ENCODE measurements at regions not wholly inside any gene's neighbourhood (a gene's known extent, or its start where the extent isn't known, plus 50 kb on each side); places are given as distances from the start of the nearest gene placed in this dataset.
A peak's percentile ranks its signal among the peaks of the same experiment; 100 is the strongest.

DNA sequence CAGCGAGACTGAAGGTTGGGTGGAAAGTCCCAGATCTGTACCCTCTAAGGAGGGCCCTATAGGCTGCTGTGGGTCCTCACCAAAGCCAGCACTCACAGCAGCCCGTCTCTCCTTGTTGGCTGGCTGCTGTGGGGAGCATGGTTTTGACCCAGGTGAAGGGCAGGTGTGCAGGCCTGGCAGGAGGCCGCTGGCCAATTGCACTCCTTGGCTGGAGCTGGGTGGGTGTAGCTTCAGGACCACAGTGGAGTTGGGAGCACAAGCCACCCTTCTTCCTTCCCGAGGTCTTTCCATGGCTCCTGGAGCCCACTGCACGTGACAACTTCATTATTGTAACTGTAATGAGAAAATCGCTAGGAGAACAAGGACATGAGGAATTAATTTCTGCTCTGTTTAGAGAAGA lies 287.7 kb upstream of the FOXQ1 start:
- peak overlapping the region in 5 of 21 experiments; percentile 18 to 46 (median 37) for H3K27ac ChIP-seq
- no peak overlapping the region for H3K4me3 ChIP-seq

DNA sequence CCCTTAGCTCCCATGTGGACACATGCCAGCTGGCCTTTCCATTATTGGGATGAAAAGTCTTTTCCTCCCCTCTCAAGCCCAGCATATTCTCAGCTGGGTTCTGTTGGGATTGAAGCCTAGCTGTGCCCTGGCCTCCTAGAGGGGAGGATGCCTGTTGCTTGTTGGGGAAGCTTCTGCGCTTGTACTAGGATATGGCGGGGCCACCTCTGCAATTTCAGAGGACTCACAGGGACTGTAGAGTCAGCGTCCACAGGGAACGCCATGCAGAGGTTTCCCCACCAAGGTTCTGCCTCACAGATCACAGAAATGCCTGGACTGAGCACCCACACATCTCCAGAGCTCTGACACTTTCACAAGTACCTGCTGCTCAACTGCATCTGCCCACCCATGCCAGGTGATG lies 288.7 kb upstream of the FOXQ1 start:
- Histone ChIP-seq H3K27ac (no peak overlapping the region), H3K4me3 (no peak overlapping the region)

DNA sequence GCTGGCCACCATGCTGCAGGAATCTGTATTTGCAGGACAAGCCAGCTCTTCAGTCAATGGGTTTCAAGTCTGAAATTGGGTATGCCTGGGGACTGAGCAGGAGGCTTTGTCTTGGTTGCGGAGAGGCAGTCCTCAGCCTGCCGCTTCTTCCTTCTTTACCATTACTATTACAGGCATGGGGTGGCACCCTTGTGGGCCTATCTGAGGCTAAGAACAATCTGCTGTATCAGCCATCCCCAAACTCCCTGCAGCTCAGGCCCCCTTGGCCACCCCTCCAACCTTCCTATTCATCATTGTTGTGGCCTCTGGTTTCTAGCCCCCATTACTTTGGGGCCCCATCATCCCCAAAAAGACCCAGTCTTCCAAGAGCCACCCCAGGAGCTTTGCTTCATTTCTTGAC lies 289.2 kb upstream of the FOXQ1 start:
- Histone ChIP-seq H3K27ac (no peak overlapping the region), H3K4me3 (no peak overlapping the region)

DNA sequence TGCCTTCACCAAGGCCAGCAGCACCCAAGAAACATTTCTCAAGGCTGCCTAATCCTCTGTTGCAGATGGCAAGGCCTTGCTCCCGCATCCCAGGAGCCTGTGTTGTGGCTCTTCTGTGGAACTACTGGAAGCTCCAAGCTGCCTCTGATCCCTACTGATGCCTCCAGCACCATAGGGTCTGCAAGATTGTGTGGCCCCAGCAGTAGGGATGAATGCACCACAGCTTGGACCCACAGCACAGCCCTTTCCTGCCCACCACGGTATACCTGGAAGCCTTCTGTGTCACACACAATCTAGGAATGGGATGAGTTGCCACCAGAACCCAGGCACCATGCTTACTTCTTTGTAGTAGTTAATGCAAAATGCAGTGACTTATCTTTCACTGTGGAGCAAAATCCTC lies 291.1 kb upstream of the FOXQ1 start:
- no peak overlapping the region for H3K27ac ChIP-seq
- H3K4me3 ChIP-seq = no peak overlapping the region

DNA sequence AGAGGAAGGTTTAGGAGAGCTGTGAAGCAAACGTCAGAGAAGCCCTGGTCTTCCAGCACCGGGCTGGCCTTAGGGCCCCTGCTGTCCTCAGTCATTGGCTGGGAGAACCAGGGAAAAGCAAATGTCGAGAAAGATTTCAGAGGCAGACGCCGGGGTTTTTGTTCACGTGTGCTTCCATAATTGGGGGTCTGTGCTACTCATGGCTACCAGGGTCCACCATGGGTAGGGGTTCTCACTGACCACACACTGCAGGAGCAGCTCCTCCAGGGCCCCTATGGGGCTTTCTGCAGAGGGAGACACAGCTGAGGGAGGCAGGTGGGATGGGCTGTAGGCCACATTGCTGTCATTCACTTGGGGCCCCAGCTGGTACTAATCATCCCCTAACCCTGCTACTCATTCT lies 291.8 kb upstream of the FOXQ1 start:
- Histone ChIP-seq H3K4me3 (no peak overlapping the region), H3K27ac (no peak overlapping the region)

DNA sequence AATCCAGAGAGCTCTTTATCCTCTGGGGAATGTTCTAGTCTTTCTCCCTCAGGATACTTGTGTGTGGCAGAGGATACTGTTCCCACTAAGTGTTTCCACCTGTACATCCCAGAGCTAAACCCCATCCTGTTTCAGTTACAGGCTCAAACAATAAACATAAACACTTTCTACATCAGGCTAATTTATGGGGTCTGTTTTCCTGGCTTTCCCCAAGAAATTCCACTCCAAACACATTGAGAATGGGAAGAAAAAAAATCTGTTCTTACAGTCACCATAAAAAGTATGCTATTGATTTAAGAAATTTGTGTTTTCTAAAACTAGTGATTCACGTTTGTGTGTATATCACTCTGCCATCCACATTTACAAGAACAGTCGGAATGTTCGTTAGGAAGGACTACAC lies 293.9 kb upstream of the FOXQ1 start:
- Histone ChIP-seq H3K27ac (no peak overlapping the region), H3K4me3 (no peak overlapping the region)

DNA sequence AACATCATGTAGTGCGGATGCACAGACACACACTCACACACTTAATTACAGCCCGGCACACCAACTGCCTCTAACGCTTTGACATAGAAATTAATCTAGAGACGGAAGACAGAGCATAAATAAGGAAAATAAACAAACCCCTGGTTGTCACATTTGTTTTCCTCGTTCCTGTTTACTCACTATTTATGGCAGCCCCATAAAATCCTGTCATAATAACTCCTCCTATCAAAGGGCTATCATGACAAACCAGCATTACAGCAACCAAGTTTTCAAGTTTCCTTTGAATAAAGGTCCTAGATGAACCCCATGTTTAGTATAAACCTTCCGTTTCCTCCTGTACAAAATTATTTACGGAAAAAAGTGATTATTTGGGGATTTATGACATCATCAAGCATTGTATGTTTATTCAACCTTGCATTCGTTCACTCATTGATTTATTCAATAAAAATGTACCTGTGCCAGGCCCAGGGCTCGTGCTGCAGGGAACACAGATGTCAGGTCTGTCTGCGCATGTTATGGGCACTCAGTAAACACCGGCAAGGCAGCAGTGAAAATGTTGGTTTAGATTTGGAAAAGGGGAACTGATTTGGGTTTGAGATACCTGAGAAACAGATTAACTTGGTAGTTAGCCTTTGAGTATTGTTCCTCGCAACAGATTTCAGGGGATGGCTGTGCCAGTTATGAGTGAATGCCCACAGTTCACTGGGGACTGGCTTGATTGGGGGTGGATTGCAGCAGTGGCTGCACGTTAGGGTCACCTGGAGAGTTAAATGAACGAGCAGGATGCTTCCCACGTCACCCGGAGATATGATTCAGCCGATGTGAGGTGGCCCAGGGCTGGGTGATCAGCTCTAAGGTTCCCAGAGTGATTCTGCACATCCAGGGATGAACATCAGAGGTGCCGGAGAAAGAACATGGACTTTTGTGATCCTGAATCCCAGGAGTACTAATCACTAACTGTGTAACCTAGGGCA lies 295.3 kb upstream of the FOXQ1 start:
- H3K4me3 ChIP-seq = no peak overlapping the region
- no peak overlapping the region for H3K27ac ChIP-seq

DNA sequence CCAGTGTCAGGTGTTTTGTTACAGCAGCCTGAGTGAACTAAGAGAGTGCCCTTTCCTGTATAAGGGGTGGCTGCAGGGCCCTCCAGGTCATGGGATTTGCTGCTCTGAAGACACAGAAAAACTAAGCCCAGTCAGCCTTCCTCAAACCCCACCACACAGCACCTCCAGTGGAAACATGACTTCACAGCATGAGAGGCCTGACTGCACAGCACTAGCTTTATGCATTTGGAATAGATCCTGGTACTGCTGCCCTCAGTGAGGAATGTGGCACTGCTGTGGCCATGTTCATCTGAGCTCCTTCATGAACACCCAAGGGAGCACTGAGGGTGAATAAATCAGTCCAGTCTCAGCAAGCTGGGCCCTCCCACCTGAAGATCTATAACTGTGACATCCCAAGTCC lies 296.1 kb upstream of the FOXQ1 start:
- no peak overlapping the region for H3K4me3 ChIP-seq
- H3K27ac ChIP-seq = no peak overlapping the region

DNA sequence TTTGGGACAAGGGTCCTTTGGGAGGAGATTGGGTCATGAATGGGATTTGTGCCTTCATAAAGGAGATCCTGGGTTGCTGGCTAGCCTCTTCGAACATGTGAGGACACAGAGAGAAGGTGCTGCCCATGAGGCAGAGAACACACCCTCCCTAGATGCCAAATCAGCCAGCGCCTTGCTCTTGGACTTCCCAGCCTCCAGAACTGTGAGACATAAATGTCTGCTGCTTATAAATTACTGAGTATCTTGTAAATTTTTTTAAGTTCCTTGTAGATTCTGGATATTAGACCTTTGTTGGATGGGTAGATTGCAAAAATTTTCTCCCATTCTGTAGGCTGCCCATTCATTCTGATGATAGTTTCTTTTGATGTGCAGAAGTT lies 297.5 kb upstream of the FOXQ1 start:
- no peak overlapping the region for H3K4me3 ChIP-seq
- H3K27ac ChIP-seq = peak overlapping the region in 2 of 21 experiments; percentile 11 to 55

DNA sequence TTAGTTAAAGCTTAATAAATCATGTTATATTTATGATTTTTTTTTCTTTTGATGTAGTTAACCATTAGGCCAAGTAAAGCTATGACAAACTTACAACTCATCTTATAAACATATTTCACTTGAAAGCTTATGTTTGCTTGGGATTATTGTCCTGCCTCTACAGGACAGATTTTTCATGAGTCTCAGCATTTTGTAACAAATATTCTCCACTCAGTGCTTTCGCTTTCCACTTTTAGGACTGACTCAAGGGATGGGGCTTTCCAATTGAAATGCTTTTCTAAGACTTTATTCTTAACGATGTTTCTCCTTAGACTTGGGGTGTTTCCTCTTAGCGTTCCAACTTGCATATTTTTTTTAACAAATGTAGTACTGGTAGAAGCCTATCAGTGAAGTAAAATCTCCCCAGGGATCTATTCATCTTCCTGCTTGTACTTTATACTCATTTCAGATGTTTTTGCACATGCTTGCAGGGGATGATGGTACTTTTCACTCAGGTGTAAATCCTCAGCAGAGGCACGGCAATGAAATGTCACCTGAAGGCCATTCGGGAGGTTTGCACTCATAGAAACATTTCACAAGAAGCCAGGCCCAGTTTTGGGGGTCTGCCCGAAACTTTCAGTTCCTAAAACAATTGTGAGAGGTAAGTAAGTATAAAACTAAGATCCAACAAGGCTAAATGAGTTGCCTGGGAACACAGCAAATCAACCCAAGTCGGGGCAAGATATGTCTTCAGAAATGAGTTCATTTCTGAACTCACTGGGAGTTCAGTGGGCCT lies 298.1 kb upstream of the FOXQ1 start:
- H3K27ac ChIP-seq = peak overlapping the region in 2 of 21 experiments; percentile 11 to 61

DNA sequence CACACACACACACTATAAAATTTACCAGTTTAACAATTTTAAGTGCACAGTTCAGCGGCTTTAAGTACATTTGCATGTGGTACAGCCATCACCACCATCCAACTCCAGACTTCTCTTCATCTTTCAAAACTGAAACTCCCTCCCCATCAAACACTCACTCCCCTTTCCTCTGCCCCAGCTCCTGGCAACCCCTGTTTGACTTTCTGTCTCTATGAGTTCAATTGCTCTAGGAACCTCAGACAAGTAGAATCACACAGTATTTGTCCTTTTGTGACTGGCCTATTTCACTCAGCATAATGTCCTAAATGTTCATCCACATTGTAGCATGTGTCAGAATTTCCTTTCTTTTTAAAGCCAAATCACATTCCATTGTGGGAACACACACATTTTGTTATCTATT lies 302.8 kb upstream of the FOXQ1 start:
- Histone ChIP-seq H3K4me3 (no peak overlapping the region), H3K27ac (no peak overlapping the region)

More for the DNA sequence above, 298.1 kb upstream of the FOXQ1 start:
- no peak overlapping the region for H3K4me3 ChIP-seq

DNA sequence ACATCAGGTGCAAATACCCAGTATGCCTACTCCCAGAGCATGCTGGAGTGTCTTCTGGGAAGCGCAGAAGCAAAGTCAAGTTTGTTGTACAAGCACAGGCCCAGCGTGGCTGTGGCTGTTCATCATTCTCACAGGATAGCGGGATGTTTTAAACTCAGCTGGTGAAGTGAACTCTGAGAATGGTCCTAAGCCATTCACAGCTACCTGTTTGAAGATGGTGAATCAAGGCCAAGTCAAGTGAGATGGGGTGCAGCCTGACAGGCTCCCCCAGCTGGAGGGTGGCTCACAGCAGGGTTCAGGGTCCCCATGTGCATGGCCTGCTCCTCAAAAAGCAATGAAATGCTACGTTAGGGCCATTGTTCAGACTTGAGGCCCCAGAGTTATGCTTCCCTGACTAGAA lies 304.7 kb upstream of the FOXQ1 start:
- Histone ChIP-seq H3K27ac (no peak overlapping the region), H3K4me3 (no peak overlapping the region)

DNA sequence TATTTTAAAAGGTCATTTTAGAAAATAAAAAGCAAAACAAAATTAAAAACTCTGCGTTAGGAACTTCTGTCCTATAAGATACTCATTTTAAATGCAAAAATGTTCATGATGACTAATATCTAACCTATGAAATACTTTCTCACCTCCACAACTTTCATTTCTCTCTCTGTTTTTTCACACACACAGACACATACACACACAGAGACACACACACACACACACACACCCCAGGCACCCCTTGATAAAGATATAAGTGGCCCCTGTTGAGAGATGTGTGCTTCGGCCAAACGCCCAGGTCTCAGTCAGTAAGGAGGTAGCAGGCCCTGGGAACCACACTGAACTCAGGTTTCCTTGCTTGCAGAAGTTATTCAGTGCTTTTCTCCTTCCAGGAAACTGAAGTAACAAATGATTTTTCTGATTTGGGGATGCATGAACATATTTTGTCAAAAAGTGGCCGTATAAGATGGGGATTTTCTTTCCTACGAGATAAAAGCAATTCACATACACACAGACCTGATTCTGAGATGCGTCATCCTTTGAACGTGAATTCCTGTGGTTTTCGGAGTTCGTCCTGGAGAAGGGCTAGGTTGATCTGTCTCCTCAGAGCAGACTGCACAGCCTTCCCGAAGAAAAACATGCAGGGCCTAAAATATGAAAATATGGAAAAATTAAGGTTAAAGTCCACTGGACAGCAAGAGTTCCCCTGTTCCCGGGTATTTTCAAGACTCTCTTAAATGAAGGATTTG lies 306.8 kb upstream of the FOXQ1 start:
- Histone ChIP-seq H3K27ac (no peak overlapping the region), H3K4me3 (no peak overlapping the region)

DNA sequence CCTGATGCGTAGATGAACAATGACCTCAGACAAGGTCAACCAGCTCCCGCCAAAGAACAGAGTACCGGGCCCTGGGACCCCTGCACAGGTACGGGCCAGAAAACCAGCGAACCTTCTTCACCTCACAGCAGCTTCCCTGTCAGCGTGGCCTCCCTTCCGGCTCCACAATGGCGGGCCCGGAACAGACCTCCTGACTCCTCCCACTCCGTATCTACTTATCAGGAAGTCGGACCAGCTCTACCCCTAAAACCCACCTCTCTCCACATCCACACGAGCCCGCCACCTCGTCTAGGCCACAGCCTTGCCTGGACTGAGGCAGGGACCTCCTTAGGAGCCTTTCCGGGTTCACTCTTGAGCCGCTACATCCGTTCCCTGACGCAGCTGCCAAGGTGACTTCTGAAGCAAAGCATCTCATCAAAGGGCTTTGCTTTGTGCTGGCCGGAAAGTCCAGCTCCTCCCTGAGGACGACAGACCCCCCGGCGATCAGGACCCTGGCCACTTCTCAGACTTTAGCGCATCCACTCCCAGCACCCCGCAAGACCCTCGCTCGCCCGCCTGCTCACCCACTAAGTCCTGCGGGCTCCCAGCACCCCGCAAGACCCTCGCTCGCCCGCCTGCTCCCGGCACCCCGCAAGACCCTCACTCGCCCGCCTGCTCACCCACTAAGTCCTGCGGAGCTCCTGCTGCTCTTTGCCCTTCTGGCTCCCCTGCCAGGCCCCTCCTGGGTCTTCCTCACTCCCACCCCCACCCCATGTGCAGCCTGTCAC lies 308.3 kb upstream of the FOXQ1 start:
- no peak overlapping the region for H3K27ac ChIP-seq
- H3K4me3 ChIP-seq = no peak overlapping the region

DNA sequence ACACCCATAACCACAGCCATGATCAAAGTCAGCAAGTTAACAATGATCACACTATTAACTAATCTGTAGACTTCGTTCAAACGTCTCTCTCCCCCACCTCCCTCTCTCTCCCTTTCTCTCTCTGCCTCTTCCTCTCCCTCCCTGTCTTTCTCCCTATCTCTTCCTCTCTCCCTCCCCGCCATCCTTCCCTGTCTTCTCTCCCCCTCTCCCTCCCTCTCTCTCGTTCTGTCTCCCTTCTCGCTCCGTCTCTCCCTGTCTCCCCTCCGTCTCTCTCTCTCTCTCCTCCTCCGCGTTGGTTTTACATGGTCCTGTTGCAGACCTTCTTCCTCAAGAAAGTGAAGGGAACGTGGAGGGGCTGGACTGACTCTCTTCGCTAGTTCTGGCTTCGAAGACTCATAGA lies 308.9 kb upstream of the FOXQ1 start:
- Histone ChIP-seq H3K27ac (no peak overlapping the region), H3K4me3 (no peak overlapping the region)

DNA sequence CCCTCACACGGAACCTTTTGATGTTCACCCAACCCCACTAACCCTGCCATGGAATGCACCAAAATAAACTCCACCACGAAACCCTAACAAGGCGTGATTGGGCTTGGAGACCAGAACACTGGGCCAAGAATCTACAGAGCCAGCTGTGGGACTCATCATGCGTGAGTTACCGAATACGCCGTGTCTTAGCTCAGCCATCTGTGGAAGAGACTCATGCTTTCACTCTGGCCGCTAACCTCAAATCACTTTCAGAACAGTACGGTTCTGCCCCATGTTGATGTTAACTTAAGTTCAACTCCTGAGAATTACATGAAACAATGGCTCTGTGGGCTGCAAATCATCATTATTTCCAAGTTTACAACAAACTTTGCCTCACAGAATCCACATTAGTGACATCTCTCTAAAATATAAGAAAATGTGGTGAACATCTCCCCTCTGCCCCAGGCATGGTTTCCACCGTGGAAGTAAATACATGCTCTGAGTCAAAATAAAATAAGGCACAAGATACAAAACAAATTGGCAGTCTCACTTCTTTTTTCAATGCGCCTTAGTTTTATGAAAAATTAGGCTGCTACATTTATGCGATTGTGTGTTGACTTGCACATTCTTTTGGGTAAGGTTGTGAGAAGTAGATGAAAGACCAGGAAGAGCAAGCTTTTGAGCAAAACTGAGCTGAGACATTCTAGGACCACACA lies 308.9 kb upstream of the EXOC2 start:
- Histone ChIP-seq H3K27ac (peak overlapping the region in 3 of 21 experiments; percentile 7 to 55 (median 28)), H3K4me3 (no peak overlapping the region)

DNA sequence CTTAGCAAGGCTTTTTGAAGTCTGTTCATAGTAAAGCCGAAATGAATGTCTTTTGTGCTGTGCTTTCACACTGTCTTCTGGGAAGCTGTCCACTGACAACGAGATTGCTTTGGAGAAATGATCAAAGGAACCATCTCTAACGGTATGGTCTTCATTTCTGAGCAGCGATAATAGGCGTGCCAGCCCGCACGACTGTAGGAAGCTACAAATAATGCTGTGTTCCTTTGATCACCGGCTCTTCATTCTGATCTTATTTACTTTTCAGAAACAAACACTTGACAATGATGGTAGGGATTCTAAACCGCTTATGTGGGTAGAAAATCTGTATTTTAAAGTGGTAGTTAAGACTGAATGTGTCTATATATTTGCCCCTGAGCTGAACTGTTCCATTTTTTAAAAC lies 306.6 kb upstream of the EXOC2 start:
- Histone ChIP-seq H3K27ac (no peak overlapping the region), H3K4me3 (no peak overlapping the region)

DNA sequence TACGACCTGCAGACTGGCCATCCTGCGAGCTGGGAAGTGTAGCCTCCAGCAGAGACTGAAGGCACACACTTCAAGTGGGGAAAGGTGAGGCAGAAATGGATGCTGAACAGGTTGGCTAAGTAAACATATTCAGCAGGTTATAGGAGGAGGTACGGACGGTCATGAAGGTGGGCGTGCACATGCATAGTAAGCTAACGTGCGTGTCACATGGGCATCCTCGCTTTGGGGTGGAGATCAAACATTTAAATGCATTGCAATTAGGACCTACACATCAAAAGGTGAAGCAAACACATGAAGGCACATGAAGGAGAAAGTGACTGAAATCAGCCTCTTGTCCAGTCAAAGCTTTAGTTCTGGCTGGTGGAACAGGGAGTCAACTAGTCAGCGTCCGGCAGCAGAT lies 305.6 kb upstream of the EXOC2 start:
- Histone ChIP-seq H3K4me3 (no peak overlapping the region), H3K27ac (no peak overlapping the region)

DNA sequence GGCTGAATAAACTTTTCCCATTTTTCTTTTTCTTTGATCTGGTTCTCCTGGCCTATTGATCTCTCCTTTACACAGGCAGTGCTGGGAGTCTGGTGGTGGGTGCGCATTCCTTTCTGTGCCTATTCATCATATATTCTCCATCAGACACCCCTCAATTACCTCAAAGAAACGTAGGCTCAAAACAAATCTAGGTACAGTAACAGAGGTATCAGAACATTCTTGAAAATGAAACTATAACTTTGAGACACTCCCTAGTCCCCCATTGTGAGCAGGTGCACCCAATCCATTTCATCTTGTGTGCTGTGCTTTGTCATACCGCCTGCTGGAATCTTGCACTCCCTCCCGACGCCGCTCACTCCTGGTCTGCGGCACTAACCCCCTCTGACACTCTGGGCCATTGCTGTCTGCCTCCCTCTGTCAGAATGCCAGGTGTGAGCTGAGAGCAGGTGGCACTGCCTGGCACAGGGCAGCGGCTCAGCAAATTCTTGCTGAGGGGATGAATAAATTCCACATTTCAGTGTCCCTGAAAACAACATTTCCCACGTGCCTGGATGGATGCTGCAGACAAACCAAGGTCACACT lies 303.4 kb upstream of the EXOC2 start:
- no peak overlapping the region for H3K27ac ChIP-seq

More for the DNA sequence above, 303.4 kb upstream of the EXOC2 start:
- H3K4me3 ChIP-seq = no peak overlapping the region

All from skin epidermis (tissue), 12 donors.